HEK293 (cell line): ENCODE measurements at regions not wholly inside any gene's neighbourhood (a gene's known extent, or its start where the extent isn't known, plus 50 kb on each side); places are given as distances from the start of the nearest gene placed in this dataset.

Source experiments
- CTCF ChIA-PET: fragments of 350-600 bp; formaldehyde crosslinking; extraction: SDS; loops from one replicate; lab custom pipeline; 2021; ENCODE audit warnings: antibody characterized with exemption; lab: Yijun Ruan, JAX
- POLR2A ChIA-PET: fragments of 300-600 bp; formaldehyde crosslinking; extraction: SDS; loops from one replicate; lab custom pipeline; 2020; ENCODE audit warnings: antibody characterized with exemption, inconsistent platforms; lab: Yijun Ruan, JAX
- H3K27ac ChIP-seq: fragments of 200-500 bp; sonication (Bioruptor generic); 2 replicates; pipeline ENCODE4 v1.5.1; 2014; ENCODE audit warnings: low read depth, low read length, control low read depth, inconsistent platforms; ENCODE audit errors: extremely low read depth
- H3K36me3 ChIP-seq, 2 experiments: fragments of 200-500 bp in 1 of 2; sonication (Bioruptor generic) in 1 of 2; 1 replicate in 1 of 2; 2 replicates in 1 of 2; pipeline ENCODE4 v1.5.1; 2014 to 2017; ENCODE audit warnings: inconsistent platforms in 2 of 2, low read length in 2 of 2; ENCODE audit not compliant: control insufficient read depth in 2 of 2, insufficient read depth in 1 of 2
- H3K4me1 ChIP-seq: fragments of 200-500 bp; sonication (Bioruptor generic); 2 replicates; pipeline ENCODE4 v1.5.1; 2014; ENCODE audit warnings: mild to moderate bottlenecking, low read length, inconsistent platforms; ENCODE audit not compliant: control insufficient read depth, insufficient read depth
- H3K4me3 ChIP-seq: 2 replicates; pipeline ENCODE4 v1.5.1; 2011; ENCODE audit warnings: low read depth, mild to moderate bottlenecking, control low read depth, low read length, moderate library complexity
- H3K9me3 ChIP-seq: fragments of 200-500 bp; sonication (Bioruptor generic); 2 replicates; pipeline ENCODE4 v1.5.1; 2014; ENCODE audit warnings: low read depth, low read length, inconsistent platforms; ENCODE audit not compliant: control insufficient read depth, insufficient read depth
- EGR2 ChIP-seq: fragments of 450-650 bp; formaldehyde crosslinking; IDR thresholded peaks from 2 replicates; pipeline ENCODE4 v1.5.1; 2016; ENCODE audit warnings: low read depth, missing biosample characterization, missing genetic modification characterization
- HIC1 ChIP-seq: fragments of 450-650 bp; formaldehyde crosslinking; IDR thresholded peaks from 2 replicates; pipeline ENCODE4 v1.5.1; 2016; ENCODE audit warnings: missing biosample characterization, missing genetic modification characterization
- PRDM1 ChIP-seq: fragments of 450-650 bp; formaldehyde crosslinking; IDR thresholded peaks from 2 replicates; pipeline ENCODE4; 2016; ENCODE audit warnings: missing biosample characterization, missing genetic modification characterization
- SALL2 ChIP-seq: fragments of 450-650 bp; formaldehyde crosslinking; IDR thresholded peaks from 2 replicates; pipeline ENCODE4 v1.5.0; 2017; ENCODE audit warnings: missing biosample characterization, mild to moderate bottlenecking, missing genetic modification characterization, borderline replicate concordance
- YY2 ChIP-seq: fragments of 450-650 bp; formaldehyde crosslinking; IDR thresholded peaks from 2 replicates; pipeline ENCODE4 v1.5.1; 2016; ENCODE audit warnings: missing biosample characterization, missing genetic modification characterization
- ZBTB10 ChIP-seq: fragments of 450-650 bp; formaldehyde crosslinking; IDR thresholded peaks from 2 replicates; pipeline ENCODE4 v1.5.1; 2016; ENCODE audit warnings: missing biosample characterization, missing genetic modification characterization
- ZNF146 ChIP-seq: fragments of 450-650 bp; formaldehyde crosslinking; IDR thresholded peaks from 2 replicates; pipeline ENCODE4 v1.5.1; 2016; ENCODE audit warnings: missing biosample characterization, missing genetic modification characterization
- ZNF174 ChIP-seq: fragments of 450-650 bp; formaldehyde crosslinking; IDR thresholded peaks from 2 replicates; pipeline ENCODE4 v1.5.0; 2017; ENCODE audit warnings: missing biosample characterization, mild to moderate bottlenecking, missing genetic modification characterization
- ZNF248 ChIP-seq: fragments of 450-650 bp; formaldehyde crosslinking; IDR thresholded peaks from 2 replicates; pipeline ENCODE4 v1.5.1; 2017; ENCODE audit warnings: missing biosample characterization, missing genetic modification characterization
- ZNF354C ChIP-seq: fragments of 450-650 bp; formaldehyde crosslinking; IDR thresholded peaks from 2 replicates; pipeline ENCODE4 v1.5.1; 2016; ENCODE audit warnings: missing biosample characterization, missing genetic modification characterization, low read depth, borderline replicate concordance
- ZNF37A ChIP-seq: fragments of 450-650 bp; IDR thresholded peaks from 2 replicates; pipeline ENCODE4 v1.5.1; 2018; ENCODE audit warnings: missing biosample characterization, missing genetic modification characterization
- ZNF513 ChIP-seq: fragments of 450-650 bp; IDR thresholded peaks from 2 replicates; pipeline ENCODE4 v1.5.1; 2018; ENCODE audit warnings: missing biosample characterization, missing genetic modification characterization
- ZNF549 ChIP-seq: fragments of 450-650 bp; IDR thresholded peaks from 2 replicates; pipeline ENCODE4 v1.5.1; 2018; ENCODE audit warnings: missing biosample characterization, missing genetic modification characterization, mild to moderate bottlenecking, inconsistent platforms, moderate library complexity
- ZNF585B ChIP-seq: fragments of 450-650 bp; formaldehyde crosslinking; IDR thresholded peaks from 2 replicates; pipeline ENCODE4 v1.5.1; 2016; ENCODE audit warnings: missing biosample characterization, missing genetic modification characterization
- ZNF792 ChIP-seq: fragments of 450-650 bp; formaldehyde crosslinking; IDR thresholded peaks from 2 replicates; pipeline ENCODE4 v1.5.1; 2016; ENCODE audit warnings: missing biosample characterization, missing genetic modification characterization
- TF ChIP-seq, protein P1 (sequence below): fragments of 450-650 bp; formaldehyde crosslinking; IDR thresholded peaks from 2 replicates; pipeline ENCODE4 v1.5.1; 2016; ENCODE audit warnings: missing biosample characterization, missing genetic modification characterization
- TF ChIP-seq, protein P2 (sequence below): fragments of 450-650 bp; formaldehyde crosslinking; IDR thresholded peaks from 2 replicates; pipeline ENCODE4 v1.5.1; 2017; ENCODE audit warnings: missing biosample characterization, mild to moderate bottlenecking, missing genetic modification characterization, moderate library complexity
- TF ChIP-seq, protein P3 (sequence below): fragments of 450-650 bp; formaldehyde crosslinking; IDR thresholded peaks from 2 replicates; pipeline ENCODE4 v1.5.0; 2017; ENCODE audit warnings: missing biosample characterization, missing genetic modification characterization, borderline replicate concordance

DNA sequence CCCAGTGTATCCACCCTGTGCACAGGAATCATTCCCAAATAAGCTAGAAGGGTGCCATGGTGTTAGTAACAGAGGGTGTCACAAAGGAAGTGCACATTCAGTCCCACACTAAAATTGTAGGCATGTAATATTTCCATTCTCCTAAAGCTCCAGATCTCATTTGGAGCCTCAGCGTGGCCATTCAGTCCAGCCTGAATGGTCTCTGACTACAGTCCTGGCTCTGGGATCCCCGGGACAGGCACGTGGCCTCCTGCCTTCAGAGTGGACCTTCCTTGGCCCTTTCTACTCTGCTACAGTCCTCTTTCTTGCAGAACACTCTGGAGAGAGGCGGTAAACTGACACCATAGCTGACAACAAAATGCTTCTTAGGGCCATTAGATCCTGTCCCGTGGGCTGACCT, 243.9 kb downstream of the IRX2 start:
- Histone ChIP-seq H3K27ac (no peak overlapping the region), H3K4me1 (no peaks in the 10 kb centered on the region), H3K9me3 (no peaks in the 10 kb centered on the region), H3K4me3 (no peak overlapping the region), H3K36me3 (no peaks in the 10 kb centered on the region)
- ChIA-PET CTCF (no interaction called here), POLR2A (no interaction called here)
- TF ChIP-seq ZNF37A (tag by site-specific recombination) (no peak), EGR2 (tag by site-specific recombination) (no peak), SALL2 (tag by site-specific recombination) (no peak), ZNF354C (no peak), ZNF585B (tag by site-specific recombination) (no peak), ZNF513 (tag by site-specific recombination) (no peak), ZNF174 (tag by site-specific recombination) (no peak), ZNF146 (tag by site-specific recombination) (no peak), YY2 (no peak), PRDM1 (no peak), HIC1 (tag by site-specific recombination) (no peak), ZNF549 (no peak), ZNF792 (no peak), ZNF248 (tag by site-specific recombination) (no peak), ZBTB10 (tag by site-specific recombination) (no peak)
- TF ChIP-seq, protein P1, sequence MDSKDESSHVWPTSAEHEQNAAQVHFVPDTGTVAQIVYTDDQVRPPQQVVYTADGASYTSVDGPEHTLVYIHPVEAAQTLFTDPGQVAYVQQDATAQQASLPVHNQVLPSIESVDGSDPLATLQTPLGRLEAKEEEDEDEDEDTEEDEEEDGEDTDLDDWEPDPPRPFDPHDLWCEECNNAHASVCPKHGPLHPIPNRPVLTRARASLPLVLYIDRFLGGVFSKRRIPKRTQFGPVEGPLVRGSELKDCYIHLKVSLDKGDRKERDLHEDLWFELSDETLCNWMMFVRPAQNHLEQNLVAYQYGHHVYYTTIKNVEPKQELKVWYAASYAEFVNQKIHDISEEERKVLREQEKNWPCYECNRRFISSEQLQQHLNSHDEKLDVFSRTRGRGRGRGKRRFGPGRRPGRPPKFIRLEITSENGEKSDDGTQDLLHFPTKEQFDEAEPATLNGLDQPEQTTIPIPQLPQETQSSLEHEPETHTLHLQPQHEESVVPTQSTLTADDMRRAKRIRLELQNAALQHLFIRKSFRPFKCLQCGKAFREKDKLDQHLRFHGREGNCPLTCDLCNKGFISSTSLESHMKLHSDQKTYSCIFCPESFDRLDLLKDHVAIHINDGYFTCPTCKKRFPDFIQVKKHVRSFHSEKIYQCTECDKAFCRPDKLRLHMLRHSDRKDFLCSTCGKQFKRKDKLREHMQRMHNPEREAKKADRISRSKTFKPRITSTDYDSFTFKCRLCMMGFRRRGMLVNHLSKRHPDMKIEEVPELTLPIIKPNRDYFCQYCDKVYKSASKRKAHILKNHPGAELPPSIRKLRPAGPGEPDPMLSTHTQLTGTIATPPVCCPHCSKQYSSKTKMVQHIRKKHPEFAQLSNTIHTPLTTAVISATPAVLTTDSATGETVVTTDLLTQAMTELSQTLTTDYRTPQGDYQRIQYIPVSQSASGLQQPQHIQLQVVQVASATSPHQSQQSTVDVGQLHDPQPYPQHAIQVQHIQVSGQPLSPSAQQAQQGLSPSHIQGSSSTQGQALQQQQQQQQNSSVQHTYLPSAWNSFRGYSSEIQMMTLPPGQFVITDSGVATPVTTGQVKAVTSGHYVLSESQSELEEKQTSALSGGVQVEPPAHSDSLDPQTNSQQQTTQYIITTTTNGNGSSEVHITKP (tag by site-specific recombination), result no peak
- TF ChIP-seq, protein P2, sequence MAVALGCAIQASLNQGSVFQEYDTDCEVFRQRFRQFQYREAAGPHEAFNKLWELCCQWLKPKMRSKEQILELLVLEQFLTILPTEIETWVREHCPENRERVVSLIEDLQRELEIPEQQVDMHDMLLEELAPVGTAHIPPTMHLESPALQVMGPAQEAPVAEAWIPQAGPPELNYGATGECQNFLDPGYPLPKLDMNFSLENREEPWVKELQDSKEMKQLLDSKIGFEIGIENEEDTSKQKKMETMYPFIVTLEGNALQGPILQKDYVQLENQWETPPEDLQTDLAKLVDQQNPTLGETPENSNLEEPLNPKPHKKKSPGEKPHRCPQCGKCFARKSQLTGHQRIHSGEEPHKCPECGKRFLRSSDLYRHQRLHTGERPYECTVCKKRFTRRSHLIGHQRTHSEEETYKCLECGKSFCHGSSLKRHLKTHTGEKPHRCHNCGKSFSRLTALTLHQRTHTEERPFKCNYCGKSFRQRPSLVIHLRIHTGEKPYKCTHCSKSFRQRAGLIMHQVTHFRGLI (tag by site-specific recombination), result no peak
- TF ChIP-seq, protein P3, sequence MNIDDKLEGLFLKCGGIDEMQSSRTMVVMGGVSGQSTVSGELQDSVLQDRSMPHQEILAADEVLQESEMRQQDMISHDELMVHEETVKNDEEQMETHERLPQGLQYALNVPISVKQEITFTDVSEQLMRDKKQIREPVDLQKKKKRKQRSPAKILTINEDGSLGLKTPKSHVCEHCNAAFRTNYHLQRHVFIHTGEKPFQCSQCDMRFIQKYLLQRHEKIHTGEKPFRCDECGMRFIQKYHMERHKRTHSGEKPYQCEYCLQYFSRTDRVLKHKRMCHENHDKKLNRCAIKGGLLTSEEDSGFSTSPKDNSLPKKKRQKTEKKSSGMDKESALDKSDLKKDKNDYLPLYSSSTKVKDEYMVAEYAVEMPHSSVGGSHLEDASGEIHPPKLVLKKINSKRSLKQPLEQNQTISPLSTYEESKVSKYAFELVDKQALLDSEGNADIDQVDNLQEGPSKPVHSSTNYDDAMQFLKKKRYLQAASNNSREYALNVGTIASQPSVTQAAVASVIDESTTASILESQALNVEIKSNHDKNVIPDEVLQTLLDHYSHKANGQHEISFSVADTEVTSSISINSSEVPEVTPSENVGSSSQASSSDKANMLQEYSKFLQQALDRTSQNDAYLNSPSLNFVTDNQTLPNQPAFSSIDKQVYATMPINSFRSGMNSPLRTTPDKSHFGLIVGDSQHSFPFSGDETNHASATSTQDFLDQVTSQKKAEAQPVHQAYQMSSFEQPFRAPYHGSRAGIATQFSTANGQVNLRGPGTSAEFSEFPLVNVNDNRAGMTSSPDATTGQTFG (tag by site-specific recombination), result no peak
